Neutrophil (primary cell): ENCODE measurements at regions not wholly inside any gene's neighbourhood (a gene's known extent, or its start where the extent isn't known, plus 50 kb on each side); places are given as distances from the start of the nearest gene placed in this dataset.

Source experiments
- H3K27ac ChIP-seq: fragments of 200-600 bp; sonication (generic); 2 replicates; pipeline ENCODE4 v1.5.1; 2016; ENCODE audit warnings: mild to moderate bottlenecking, moderate library complexity
- H3K27me3 ChIP-seq: fragments of 200-600 bp; sonication (generic); 2 replicates; pipeline ENCODE4 v1.6.0; 2016; ENCODE audit warnings: mild to moderate bottlenecking
- H3K36me3 ChIP-seq: fragments of 200-600 bp; sonication (generic); 2 replicates; pipeline ENCODE4 v1.5.1; 2017
- H3K4me1 ChIP-seq, 2 experiments: fragments of 200-600 bp in 1 of 2; sonication (generic) in 1 of 2; 1 replicate in 1 of 2; 2 replicates in 1 of 2; pipeline versions ENCODE4 v1.5.1 to v1.6.1; 2013 to 2016; ENCODE audit warnings: low read depth in 1 of 2, low read length in 1 of 2, mild to moderate bottlenecking in 1 of 2, moderate library complexity in 1 of 2; ENCODE audit not compliant: control insufficient read depth in 1 of 2, insufficient read depth in 1 of 2
- H3K4me3 ChIP-seq, 2 experiments: fragments of 200-600 bp in 1 of 2; sonication (generic) in 1 of 2; 1 replicate in 1 of 2; 2 replicates in 1 of 2; pipeline ENCODE4 v1.5.1; 2013 to 2016; ENCODE audit warnings: low read depth in 1 of 2, low read length in 1 of 2, mild to moderate bottlenecking in 1 of 2, moderate library complexity in 1 of 2
- H3K9me3 ChIP-seq: fragments of 200-600 bp; sonication (generic); 2 replicates; pipeline ENCODE4 v1.5.1; 2016
- TF ChIP-seq, protein P1 (sequence below): fragments of 200-600 bp; sonication (generic); IDR thresholded peaks from 2 replicates; pipeline ENCODE4 v1.5.1; 2016; ENCODE audit warnings: antibody characterized with exemption

GRCh38 chr14:98173305-98173704 lies 1098.7 kb downstream of the BCL11B start:
- Histone ChIP-seq H3K36me3 (no peaks in the 10 kb centered on the region), H3K27me3 (no peaks in the 10 kb centered on the region), H3K4me1 (no peaks in the 10 kb centered on the region), H3K9me3 (no peaks in the 10 kb centered on the region), H3K4me3 (no peak overlapping the region), H3K27ac (no peak overlapping the region)
- TF ChIP-seq, protein P1, sequence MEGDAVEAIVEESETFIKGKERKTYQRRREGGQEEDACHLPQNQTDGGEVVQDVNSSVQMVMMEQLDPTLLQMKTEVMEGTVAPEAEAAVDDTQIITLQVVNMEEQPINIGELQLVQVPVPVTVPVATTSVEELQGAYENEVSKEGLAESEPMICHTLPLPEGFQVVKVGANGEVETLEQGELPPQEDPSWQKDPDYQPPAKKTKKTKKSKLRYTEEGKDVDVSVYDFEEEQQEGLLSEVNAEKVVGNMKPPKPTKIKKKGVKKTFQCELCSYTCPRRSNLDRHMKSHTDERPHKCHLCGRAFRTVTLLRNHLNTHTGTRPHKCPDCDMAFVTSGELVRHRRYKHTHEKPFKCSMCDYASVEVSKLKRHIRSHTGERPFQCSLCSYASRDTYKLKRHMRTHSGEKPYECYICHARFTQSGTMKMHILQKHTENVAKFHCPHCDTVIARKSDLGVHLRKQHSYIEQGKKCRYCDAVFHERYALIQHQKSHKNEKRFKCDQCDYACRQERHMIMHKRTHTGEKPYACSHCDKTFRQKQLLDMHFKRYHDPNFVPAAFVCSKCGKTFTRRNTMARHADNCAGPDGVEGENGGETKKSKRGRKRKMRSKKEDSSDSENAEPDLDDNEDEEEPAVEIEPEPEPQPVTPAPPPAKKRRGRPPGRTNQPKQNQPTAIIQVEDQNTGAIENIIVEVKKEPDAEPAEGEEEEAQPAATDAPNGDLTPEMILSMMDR, result no peak

- H3K9me3 ChIP-seq, result no peaks in the 10 kb centered on the region
- H3K4me3 ChIP-seq, result no peak overlapping the region
- H3K4me1 ChIP-seq, result no peaks in the 10 kb centered on the region
Observed at GRCh38 chr14:98174041-98174440, 1098.0 kb downstream of the BCL11B start.

GRCh38 chr14:98175436-98175835 lies 1096.6 kb downstream of the BCL11B start:
- TF ChIP-seq, protein P1, result no peak
- Histone ChIP-seq H3K27ac (no peak overlapping the region), H3K36me3 (no peaks in the 10 kb centered on the region), H3K4me1 (no peaks in the 10 kb centered on the region), H3K4me3 (no peak overlapping the region), H3K27me3 (no peaks in the 10 kb centered on the region), H3K9me3 (no peaks in the 10 kb centered on the region)

More at GRCh38 chr14:98174041-98174440, 1098.0 kb downstream of the BCL11B start:
- TF ChIP-seq, protein P1, result no peak
- H3K36me3 ChIP-seq, result no peaks in the 10 kb centered on the region
- no peak overlapping the region for H3K27ac ChIP-seq
- H3K27me3 ChIP-seq, result no peaks in the 10 kb centered on the region

DNA sequence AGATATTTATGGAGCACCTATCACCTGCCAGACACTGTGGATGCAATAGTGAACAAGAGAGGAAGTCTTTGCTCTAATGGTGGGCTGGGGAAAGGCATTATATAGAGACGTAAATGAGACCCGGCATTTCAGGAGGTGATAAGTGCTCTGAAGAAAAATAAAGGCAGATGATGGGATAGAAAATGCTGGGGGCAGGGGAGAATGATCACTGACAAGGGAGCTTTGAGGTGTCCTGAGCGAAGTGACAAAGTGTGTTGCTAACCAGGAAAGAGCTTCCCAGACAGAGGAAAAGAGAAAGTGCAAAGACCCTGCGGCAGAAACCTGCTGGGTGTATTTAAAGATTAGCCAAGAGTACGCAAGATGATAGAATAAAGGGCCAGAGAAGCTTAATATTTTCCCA lies 1096.1 kb downstream of the BCL11B start:
- TF ChIP-seq, protein P1, result no peak
- Histone ChIP-seq H3K4me1 (no peaks in the 10 kb centered on the region), H3K36me3 (no peaks in the 10 kb centered on the region), H3K27me3 (no peaks in the 10 kb centered on the region), H3K27ac (no peak overlapping the region), H3K9me3 (no peaks in the 10 kb centered on the region), H3K4me3 (no peak overlapping the region)

DNA sequence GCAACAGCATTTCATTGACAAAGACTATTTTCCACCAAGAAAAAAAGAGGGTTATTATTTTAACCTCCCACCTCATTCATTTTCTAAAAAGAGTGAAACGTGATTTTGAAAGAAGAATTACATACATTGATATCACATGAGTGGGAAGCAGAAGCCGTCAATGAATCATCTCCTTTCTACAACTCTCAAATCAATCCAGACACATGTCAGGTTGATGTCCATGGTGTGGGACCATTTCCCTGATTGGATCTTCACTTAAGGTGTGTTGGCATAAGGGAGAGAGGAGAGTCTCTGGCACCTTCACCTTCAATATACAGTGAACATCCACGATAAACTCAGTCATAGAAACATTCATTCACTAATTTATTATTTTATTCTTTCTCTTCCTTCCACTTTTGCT lies 1095.1 kb downstream of the BCL11B start:
- no peak overlapping the region for H3K4me3 ChIP-seq

More for the DNA sequence above, 1095.1 kb downstream of the BCL11B start:
- Histone ChIP-seq H3K9me3 (no peaks in the 10 kb centered on the region), H3K27me3 (no peaks in the 10 kb centered on the region), H3K4me1 (no peaks in the 10 kb centered on the region), H3K27ac (no peak overlapping the region), H3K36me3 (no peaks in the 10 kb centered on the region)
- TF ChIP-seq, protein P1, result no peak
